G401.6 (cell line): ENCODE measurements at regions not wholly inside any gene's neighbourhood (a gene's known extent, or its start where the extent isn't known, plus 50 kb on each side); places are given as distances from the start of the nearest gene placed in this dataset.
"Not testable (repeated sequence)": the region's sequence is repeated elsewhere in the genome, so short reads cannot be mapped to it uniquely, and the experiment has no call there.

Experiments
- FAIRE-seq: peaks from 2 replicates; lab custom pipeline; 2012; peaks lifted over from hg19 to GRCh38; lab: Jason Lieb, UNC

- not testable (repeated sequence) for FAIRE-seq
These were observed 186.3 kb downstream of the AEBP2 start for GRCh38 chr12:19625551-19625950.

GRCh38 chr12:19627719-19628118 lies 188.4 kb downstream of the AEBP2 start:
- no peak for FAIRE-seq

- FAIRE-seq = no peak
These were observed 191.2 kb downstream of the AEBP2 start for GRCh38 chr12:19630536-19630935.

- FAIRE-seq = no peak
These were observed 193.9 kb downstream of the AEBP2 start for GRCh38 chr12:19633194-19633593.

- FAIRE-seq = no peak
These were observed 194.3 kb downstream of the AEBP2 start for GRCh38 chr12:19633641-19634040.

- FAIRE-seq = no peak
These were observed 200.6 kb downstream of the AEBP2 start for GRCh38 chr12:19639781-19640415.

GRCh38 chr12:19641235-19642080 lies 202.2 kb downstream of the AEBP2 start:
- FAIRE-seq = no peak

GRCh38 chr12:19642345-19642744 lies 203.1 kb downstream of the AEBP2 start:
- FAIRE-seq = no peak

GRCh38 chr12:19643635-19644034 lies 204.3 kb downstream of the AEBP2 start:
- FAIRE-seq = peak; percentile 84

GRCh38 chr12:19644571-19644970 lies 205.3 kb downstream of the AEBP2 start:
- no peak for FAIRE-seq

- FAIRE-seq = no peak
These were observed 206.5 kb downstream of the AEBP2 start for GRCh38 chr12:19645823-19646222.

- no peak for FAIRE-seq
These were observed 207.3 kb downstream of the AEBP2 start for GRCh38 chr12:19646599-19646998.

- no peak for FAIRE-seq
These were observed 208.7 kb downstream of the AEBP2 start for GRCh38 chr12:19647806-19648556.

GRCh38 chr12:19648591-19648990 lies 209.3 kb downstream of the AEBP2 start:
- no peak for FAIRE-seq

GRCh38 chr12:19652386-19652785 lies 213.1 kb downstream of the AEBP2 start:
- FAIRE-seq = no peak

GRCh38 chr12:19654650-19655376 lies 215.5 kb downstream of the AEBP2 start:
- no peak for FAIRE-seq

GRCh38 chr12:19657118-19657731 lies 217.9 kb downstream of the AEBP2 start:
- no peak for FAIRE-seq

GRCh38 chr12:19657732-19658130 lies 218.4 kb downstream of the AEBP2 start:
- FAIRE-seq = no peak

- FAIRE-seq = no peak
These were observed 219.8 kb downstream of the AEBP2 start for GRCh38 chr12:19659086-19659485.

GRCh38 chr12:19659501-19659900 lies 220.2 kb downstream of the AEBP2 start:
- FAIRE-seq = no peak

GRCh38 chr12:19665121-19665900 lies 226.0 kb downstream of the AEBP2 start:
- FAIRE-seq = no peak
